ENCODE measurements at regions not wholly inside any gene's neighbourhood (a gene's known extent, or its start where the extent isn't known, plus 50 kb on each side); places are given as distances from the start of the nearest gene placed in this dataset.
"Not testable (repeated sequence)": the region's sequence is repeated elsewhere in the genome, so short reads cannot be mapped to it uniquely, and the experiment has no call there.

- Histone ChIP-seq H3K4me3 (ENCODE audit: insufficient read depth, low read depth, low read length, poor library complexity, severe bottlenecking) (no peak overlapping the region), H3K4me1 (ENCODE audit: control insufficient read depth, insufficient read depth, low read length, poor library complexity, severe bottlenecking) (no peaks in the 10 kb centered on the region)
Measured at GRCh38 chr2:105675841-105676240, 68.9 kb upstream of the NCK2 start.

DNA sequence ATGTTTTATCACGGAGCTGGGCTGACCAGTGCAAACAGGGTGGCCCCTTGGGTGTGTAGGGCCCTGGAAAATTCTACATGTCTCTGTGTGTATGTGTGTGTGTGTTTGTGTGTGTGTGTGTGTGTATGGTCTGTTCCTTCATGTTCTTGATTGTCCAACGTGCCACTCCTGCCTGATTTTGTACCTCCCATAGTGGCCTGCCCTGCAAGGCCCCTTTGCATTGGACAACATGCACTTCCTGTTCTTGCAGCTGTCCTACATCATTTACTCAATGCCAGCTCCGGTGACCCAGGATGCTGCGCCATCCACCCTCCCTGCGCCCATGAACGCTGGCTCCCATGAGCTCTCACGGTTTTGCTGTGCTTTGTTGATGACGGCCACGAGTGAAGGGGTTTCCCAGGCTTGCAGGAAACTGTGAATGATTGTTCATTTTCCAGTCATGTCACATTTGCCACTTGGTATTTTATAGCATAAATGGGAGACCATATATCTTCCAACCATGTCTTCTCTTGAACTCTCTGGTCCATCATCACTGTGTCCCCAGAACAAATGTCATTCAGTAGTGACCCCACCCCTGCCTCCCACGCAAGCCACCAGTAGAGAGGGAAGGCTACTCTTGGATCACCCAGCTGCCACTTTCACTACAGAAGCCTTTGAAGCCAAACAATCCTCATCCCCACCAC is 69.7 kb upstream of the NCK2 start:
- DNase-seq: no peak
- Histone ChIP-seq H3K27me3 (replicated peaks; ENCODE audit: control insufficient read depth, insufficient read depth, low read length, poor library complexity, severe bottlenecking) (no peaks in the 10 kb centered on the region), H3K4me1 (ENCODE audit: control insufficient read depth, insufficient read depth, low read length, poor library complexity, severe bottlenecking) (no peaks in the 10 kb centered on the region), H3K9me3 (ENCODE audit: control insufficient read depth, low read length) (no peaks in the 10 kb centered on the region), H3K36me3 (ENCODE audit: control insufficient read depth, insufficient read depth, low read length) (no peaks in the 10 kb centered on the region), H3K27ac (ENCODE audit: insufficient read depth, low read length, poor library complexity, severe bottlenecking) (no peak overlapping the region), H3K4me3 (ENCODE audit: insufficient read depth, low read depth, low read length, poor library complexity, severe bottlenecking) (no peak overlapping the region)

More at GRCh38 chr2:105675841-105676240, 68.9 kb upstream of the NCK2 start:
- Histone ChIP-seq H3K36me3 (ENCODE audit: control insufficient read depth, insufficient read depth, low read length) (no peaks in the 10 kb centered on the region), H3K27ac (ENCODE audit: insufficient read depth, low read length, poor library complexity, severe bottlenecking) (no peak overlapping the region), H3K27me3 (replicated peaks; ENCODE audit: control insufficient read depth, insufficient read depth, low read length, poor library complexity, severe bottlenecking) (no peaks in the 10 kb centered on the region), H3K9me3 (ENCODE audit: control insufficient read depth, low read length) (no peaks in the 10 kb centered on the region)
- no peak for DNase-seq

DNA sequence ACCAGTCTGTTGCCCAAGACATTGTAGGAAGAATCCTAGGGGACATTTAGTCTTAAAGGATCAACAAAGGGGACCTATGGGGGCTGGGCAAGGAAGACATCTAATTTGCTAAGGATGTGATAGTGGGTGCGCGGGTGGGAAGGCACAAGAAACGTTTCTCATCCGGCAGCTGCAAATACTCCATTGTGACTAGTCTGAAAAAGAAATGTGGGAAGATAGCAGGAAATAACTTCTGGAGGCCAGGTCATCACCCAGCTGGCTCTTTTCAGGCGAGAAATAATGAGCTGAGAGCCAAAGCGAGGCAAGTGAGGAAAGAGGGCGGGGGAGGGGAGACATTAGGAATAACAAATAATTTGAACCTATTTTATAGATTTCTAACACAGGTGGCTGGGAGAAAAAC is 70.3 kb upstream of the NCK2 start:
- no peak overlapping the region for H3K4me3 ChIP-seq (ENCODE audit: insufficient read depth, low read depth, low read length, poor library complexity, severe bottlenecking)
- no peaks in the 10 kb centered on the region for H3K4me1 ChIP-seq (ENCODE audit: control insufficient read depth, insufficient read depth, low read length, poor library complexity, severe bottlenecking)
- H3K9me3 ChIP-seq (ENCODE audit: control insufficient read depth, low read length): no peaks in the 10 kb centered on the region
- H3K36me3 ChIP-seq (ENCODE audit: control insufficient read depth, insufficient read depth, low read length): no peaks in the 10 kb centered on the region
- DNase-seq: no peak
- H3K27ac ChIP-seq (ENCODE audit: insufficient read depth, low read length, poor library complexity, severe bottlenecking): no peak overlapping the region
- no peaks in the 10 kb centered on the region for H3K27me3 ChIP-seq (replicated peaks; ENCODE audit: control insufficient read depth, insufficient read depth, low read length, poor library complexity, severe bottlenecking)

DNA sequence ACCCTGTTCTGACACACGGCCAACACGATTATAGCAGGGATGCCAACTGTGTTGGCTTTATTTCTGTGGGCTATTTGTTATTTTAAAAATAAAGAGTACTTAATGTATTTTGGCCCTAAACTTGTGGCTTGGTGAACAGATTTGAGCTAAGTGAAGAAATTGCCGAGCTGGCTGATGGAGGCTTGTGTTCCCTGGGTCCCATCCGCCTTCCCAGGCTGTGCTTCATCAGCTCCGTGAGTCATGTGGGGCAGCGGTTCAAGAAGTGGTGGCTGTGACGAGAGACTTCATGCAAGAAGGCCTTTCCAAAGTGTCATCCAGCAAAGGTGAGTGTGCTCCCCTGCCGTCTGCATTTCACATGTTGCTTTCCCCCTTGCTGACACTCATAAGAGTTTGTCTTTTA is 73.6 kb upstream of the NCK2 start:
- Histone ChIP-seq H3K27me3 (replicated peaks; ENCODE audit: control insufficient read depth, insufficient read depth, low read length, poor library complexity, severe bottlenecking) (no peaks in the 10 kb centered on the region), H3K4me3 (ENCODE audit: insufficient read depth, low read depth, low read length, poor library complexity, severe bottlenecking) (no peak overlapping the region), H3K27ac (ENCODE audit: insufficient read depth, low read length, poor library complexity, severe bottlenecking) (no peak overlapping the region), H3K36me3 (ENCODE audit: control insufficient read depth, insufficient read depth, low read length) (no peaks in the 10 kb centered on the region), H3K9me3 (ENCODE audit: control insufficient read depth, low read length) (peaks cover 2% of the 10 kb centered on the region), H3K4me1 (ENCODE audit: control insufficient read depth, insufficient read depth, low read length, poor library complexity, severe bottlenecking) (no peaks in the 10 kb centered on the region)
- no peak for DNase-seq

DNA sequence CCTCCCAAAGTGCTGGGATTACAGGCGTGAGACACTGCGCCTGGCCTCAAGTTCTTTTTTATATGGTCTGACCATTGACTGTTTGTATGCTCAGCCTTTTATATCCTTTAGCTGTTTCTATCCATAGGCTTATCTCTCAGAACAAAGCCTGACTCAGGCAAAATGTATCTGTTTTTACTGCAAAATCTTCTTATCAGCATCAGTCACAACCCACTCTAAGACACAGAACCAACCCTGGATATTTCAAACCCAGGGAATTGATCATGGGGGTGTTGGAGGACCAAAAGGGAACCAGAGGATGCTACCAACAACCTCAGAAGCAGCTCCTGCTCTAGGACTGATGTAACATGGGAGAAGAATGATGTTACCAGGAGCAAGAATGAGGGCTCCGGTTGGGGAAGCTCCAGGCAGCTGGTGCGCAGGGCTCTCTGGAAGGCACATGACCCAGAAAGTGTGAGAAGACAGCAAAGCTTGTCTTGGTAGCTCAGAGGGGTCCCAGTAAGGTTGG is 75.3 kb upstream of the NCK2 start:
- Histone ChIP-seq H3K27ac (ENCODE audit: insufficient read depth, low read length, poor library complexity, severe bottlenecking) (no peak overlapping the region), H3K36me3 (ENCODE audit: control insufficient read depth, insufficient read depth, low read length) (no peaks in the 10 kb centered on the region), H3K9me3 (ENCODE audit: control insufficient read depth, low read length) (peaks cover 7% of the 10 kb centered on the region), H3K4me3 (ENCODE audit: insufficient read depth, low read depth, low read length, poor library complexity, severe bottlenecking) (no peak overlapping the region), H3K27me3 (replicated peaks; ENCODE audit: control insufficient read depth, insufficient read depth, low read length, poor library complexity, severe bottlenecking) (no peaks in the 10 kb centered on the region), H3K4me1 (ENCODE audit: control insufficient read depth, insufficient read depth, low read length, poor library complexity, severe bottlenecking) (no peaks in the 10 kb centered on the region)
- no peak for DNase-seq

GRCh38 chr2:105665480-105665879 is 79.2 kb upstream of the NCK2 start:
- no peaks in the 10 kb centered on the region for H3K27me3 ChIP-seq (replicated peaks; ENCODE audit: control insufficient read depth, insufficient read depth, low read length, poor library complexity, severe bottlenecking)

DNA sequence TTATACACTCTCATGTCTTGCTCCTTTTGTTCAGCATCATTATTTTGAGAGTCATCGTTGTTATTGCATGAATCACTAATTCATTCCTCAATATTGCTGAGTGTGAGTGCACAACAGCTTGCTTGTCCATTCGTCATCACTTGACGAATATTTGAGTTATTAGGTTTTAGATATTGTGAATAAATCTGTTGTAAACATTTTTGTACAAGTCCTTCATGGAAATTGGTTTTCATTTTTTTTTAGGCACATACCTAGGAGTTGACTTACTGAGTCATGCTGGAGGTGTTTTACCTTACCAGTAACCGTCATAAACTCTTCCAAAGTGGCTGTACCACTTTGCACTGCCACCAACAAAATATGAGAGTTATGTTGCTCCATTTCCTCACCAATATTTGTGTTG is 84.2 kb upstream of the NCK2 start:
- Histone ChIP-seq H3K4me3 (ENCODE audit: insufficient read depth, low read depth, low read length, poor library complexity, severe bottlenecking) (no peak overlapping the region), H3K27ac (ENCODE audit: insufficient read depth, low read length, poor library complexity, severe bottlenecking) (no peak overlapping the region), H3K27me3 (replicated peaks; ENCODE audit: control insufficient read depth, insufficient read depth, low read length, poor library complexity, severe bottlenecking) (no peaks in the 10 kb centered on the region), H3K4me1 (ENCODE audit: control insufficient read depth, insufficient read depth, low read length, poor library complexity, severe bottlenecking) (no peaks in the 10 kb centered on the region), H3K9me3 (ENCODE audit: control insufficient read depth, low read length) (no peaks in the 10 kb centered on the region), H3K36me3 (ENCODE audit: control insufficient read depth, insufficient read depth, low read length) (no peaks in the 10 kb centered on the region)
- DNase-seq: no peak

More at GRCh38 chr2:105665480-105665879, 79.2 kb upstream of the NCK2 start:
- no peaks in the 10 kb centered on the region for H3K4me1 ChIP-seq (ENCODE audit: control insufficient read depth, insufficient read depth, low read length, poor library complexity, severe bottlenecking)
- H3K9me3 ChIP-seq (ENCODE audit: control insufficient read depth, low read length): peaks cover 7% of the 10 kb centered on the region
- no peak overlapping the region for H3K27ac ChIP-seq (ENCODE audit: insufficient read depth, low read length, poor library complexity, severe bottlenecking)
- H3K36me3 ChIP-seq (ENCODE audit: control insufficient read depth, insufficient read depth, low read length): no peaks in the 10 kb centered on the region
- DNase-seq: no peak
- no peak overlapping the region for H3K4me3 ChIP-seq (ENCODE audit: insufficient read depth, low read depth, low read length, poor library complexity, severe bottlenecking)

- not testable (repeated sequence) for DNase-seq; H3K27me3 ChIP-seq (replicated peaks; ENCODE audit: control insufficient read depth, insufficient read depth, low read length, poor library complexity, severe bottlenecking); H3K9me3 ChIP-seq (ENCODE audit: control insufficient read depth, low read length); H3K27ac ChIP-seq (ENCODE audit: insufficient read depth, low read length, poor library complexity, severe bottlenecking); H3K36me3 ChIP-seq (ENCODE audit: control insufficient read depth, insufficient read depth, low read length); H3K4me3 ChIP-seq (ENCODE audit: insufficient read depth, low read depth, low read length, poor library complexity, severe bottlenecking); H3K4me1 ChIP-seq (ENCODE audit: control insufficient read depth, insufficient read depth, low read length, poor library complexity, severe bottlenecking)
Measured at GRCh38 chr2:105655723-105656606, 88.7 kb upstream of the NCK2 start.

- no peaks in the 10 kb centered on the region for H3K27me3 ChIP-seq (replicated peaks; ENCODE audit: control insufficient read depth, insufficient read depth, low read length, poor library complexity, severe bottlenecking)
- no peak overlapping the region for H3K27ac ChIP-seq (ENCODE audit: insufficient read depth, low read length, poor library complexity, severe bottlenecking)
- no peaks in the 10 kb centered on the region for H3K36me3 ChIP-seq (ENCODE audit: control insufficient read depth, insufficient read depth, low read length)
- no peak for DNase-seq
- H3K4me3 ChIP-seq (ENCODE audit: insufficient read depth, low read depth, low read length, poor library complexity, severe bottlenecking): no peak overlapping the region
- no peaks in the 10 kb centered on the region for H3K4me1 ChIP-seq (ENCODE audit: control insufficient read depth, insufficient read depth, low read length, poor library complexity, severe bottlenecking)
- H3K9me3 ChIP-seq (ENCODE audit: control insufficient read depth, low read length): no peaks in the 10 kb centered on the region
Measured at GRCh38 chr2:105655244-105655643, 89.5 kb upstream of the NCK2 start.

DNA sequence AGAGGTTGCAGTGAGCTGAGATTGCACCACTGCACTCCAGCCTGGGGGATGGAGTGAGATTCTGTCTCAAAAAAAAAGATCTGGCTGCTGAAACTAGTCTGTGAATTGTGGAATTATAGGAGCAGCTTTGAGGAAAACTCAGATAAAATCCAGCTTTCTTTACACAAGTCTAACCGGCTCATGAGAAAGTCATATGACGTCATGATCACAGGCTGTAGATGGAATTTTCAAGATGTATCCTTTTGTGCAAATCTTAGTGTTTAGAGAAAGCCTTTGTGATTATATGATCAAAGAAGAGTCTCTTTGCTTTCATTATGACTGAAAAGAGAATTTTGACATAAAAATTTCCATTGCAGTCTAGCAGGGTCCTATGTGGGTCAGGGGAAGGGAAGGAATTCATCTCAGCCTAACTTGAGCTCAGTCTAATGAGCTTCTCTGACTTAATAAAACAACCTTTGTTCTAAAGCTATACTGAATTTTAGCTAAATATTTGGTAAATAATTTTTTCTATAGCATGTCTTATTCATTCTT is 90.2 kb upstream of the NCK2 start:
- H3K27ac ChIP-seq (ENCODE audit: insufficient read depth, low read length, poor library complexity, severe bottlenecking): no peak overlapping the region
- H3K36me3 ChIP-seq (ENCODE audit: control insufficient read depth, insufficient read depth, low read length): no peaks in the 10 kb centered on the region
- no peak for DNase-seq
- no peaks in the 10 kb centered on the region for H3K27me3 ChIP-seq (replicated peaks; ENCODE audit: control insufficient read depth, insufficient read depth, low read length, poor library complexity, severe bottlenecking)
- no peak overlapping the region for H3K4me3 ChIP-seq (ENCODE audit: insufficient read depth, low read depth, low read length, poor library complexity, severe bottlenecking)
- H3K4me1 ChIP-seq (ENCODE audit: control insufficient read depth, insufficient read depth, low read length, poor library complexity, severe bottlenecking): no peaks in the 10 kb centered on the region
- no peaks in the 10 kb centered on the region for H3K9me3 ChIP-seq (ENCODE audit: control insufficient read depth, low read length)
